GM12878 (cell line): ENCODE measurements at regions not wholly inside any gene's neighbourhood (a gene's known extent, or its start where the extent isn't known, plus 50 kb on each side); places are given as distances from the start of the nearest gene placed in this dataset.

ENCODE experiments used
- ATAC-seq: fragments of 200-7000 bp; cut with Tn5 transposase; 3 replicates; pipeline ENCODE4 v1.9.1; 2020; ENCODE audit warnings: mild to moderate bottlenecking, moderate library complexity
- BruUV-seq: library from RNA; stranded (reverse); fragments of 400-500 nt; replicated peaks from 2 replicates; lab custom pipeline; 2021; lab: Mats Ljungman, UMichigan
- CTCF ChIA-PET: fragments of 300-600 bp; sonication (Branson Sonifier 250); formaldehyde crosslinking; extraction: SDS; loops from one replicate; lab custom pipeline; 2021; ENCODE audit warnings: inconsistent platforms; lab: Yijun Ruan, JAX
- POLR2A ChIA-PET: fragments of 350-600 bp; formaldehyde crosslinking; extraction: SDS; loops from one replicate; lab custom pipeline; 2021; ENCODE audit warnings: inconsistent platforms; lab: Charles Lee
- RAD21 ChIA-PET: fragments of 300-600 bp; sonication (Branson Sonifier 250); formaldehyde crosslinking; loops from one replicate; lab custom pipeline; 2023; ENCODE audit warnings: antibody characterized with exemption; ENCODE audit not compliant: unreplicated experiment; lab: Charles Lee
- SMC1A ChIA-PET: fragments of 300-600 bp; sonication (Branson Sonifier 250); formaldehyde crosslinking; loops from one replicate; lab custom pipeline; 2023; ENCODE audit not compliant: unreplicated experiment, uncharacterized antibody; lab: Charles Lee
- DNase-seq: peaks from one replicate; pipeline ENCODE4 v3.0.0-alpha.2; 2011; ENCODE audit warnings: low read depth, low spot score
- FAIRE-seq: peaks from 3 replicates; lab custom pipeline; 2011; peaks lifted over from hg19 to GRCh38; lab: Jason Lieb, UNC
- H2AFZ ChIP-seq: 2 replicates; pipeline ENCODE4 v1.6.0; 2011; ENCODE audit warnings: low read depth, low read length, control low read depth; ENCODE audit not compliant: control insufficient read depth
- H3K27ac ChIP-seq: 2 replicates; pipeline ENCODE4 v1.5.1; 2011; ENCODE audit warnings: control low read depth; ENCODE audit not compliant: control insufficient read depth, insufficient read depth
- H3K27me3 ChIP-seq, 2 experiments: replicated peaks in 1 of 2; 2 replicates each; pipeline versions ENCODE4 v1.6.0 to v1.6.1; 2011; ENCODE audit warnings: low read length in 1 of 2; ENCODE audit not compliant: control insufficient read depth in 2 of 2, insufficient read depth in 2 of 2
- H3K36me3 ChIP-seq, 2 experiments: 2 replicates each; pipeline ENCODE4 v1.5.1; 2011; ENCODE audit warnings: low read length in 1 of 2; ENCODE audit not compliant: control insufficient read depth in 2 of 2, insufficient read depth in 2 of 2
- H3K4me1 ChIP-seq: 2 replicates; pipeline ENCODE4 v1.6.1; 2011; ENCODE audit warnings: mild to moderate bottlenecking, low read length, moderate library complexity, mixed read lengths; ENCODE audit not compliant: control insufficient read depth, insufficient read depth
- H3K4me2 ChIP-seq: 2 replicates; pipeline ENCODE4 v1.6.0; 2011; ENCODE audit warnings: control low read depth; ENCODE audit not compliant: control insufficient read depth, insufficient read depth
- H3K4me3 ChIP-seq: fragments of 200-600 bp; sonication (generic); 2 replicates; pipeline ENCODE4 v1.5.1; 2016
- H3K79me2 ChIP-seq: 2 replicates; pipeline ENCODE4 v1.6.0; 2011; ENCODE audit warnings: low read length; ENCODE audit not compliant: control insufficient read depth, insufficient read depth
- H3K9ac ChIP-seq: 2 replicates; pipeline ENCODE4 v1.8.0; 2011; ENCODE audit warnings: low read length, control low read depth, mixed read lengths; ENCODE audit not compliant: control insufficient read depth, insufficient read depth
- H3K9me3 ChIP-seq: replicated peaks from 3 replicates; pipeline ENCODE4 v1.5.1; 2011; ENCODE audit warnings: mild to moderate bottlenecking, low read length; ENCODE audit not compliant: control insufficient read depth, insufficient read depth
- H4K20me1 ChIP-seq: 2 replicates; pipeline ENCODE4 v1.6.0; 2011; ENCODE audit not compliant: control insufficient read depth, insufficient read depth
- EP300 ChIP-seq, 2 experiments: fragments of 150-350 bp in 1 of 2; IDR thresholded peaks; 2 replicates each; pipeline ENCODE4 v1.6.1; 2011 to 2012; ENCODE audit warnings: low read depth in 2 of 2, low read length in 2 of 2, borderline replicate concordance in 1 of 2, improper control_type of control experiment in 1 of 2, inconsistent platforms in 1 of 2; ENCODE audit not compliant: control insufficient read depth in 1 of 2
- NFXL1 ChIP-seq: fragments of 450-650 bp; IDR thresholded peaks from 2 replicates; pipeline ENCODE4 v1.6.1; 2017; ENCODE audit warnings: antibody characterized with exemption, mild to moderate bottlenecking, borderline replicate concordance
- NR2C2 ChIP-seq: IDR thresholded peaks from 2 replicates; pipeline ENCODE4 v1.6.1; 2011; ENCODE audit warnings: borderline replicate concordance, low read depth; ENCODE audit not compliant: control insufficient read depth, insufficient read length
- NR2F1 ChIP-seq: fragments of 450-650 bp; conservative IDR thresholded peaks from 2 replicates; pipeline ENCODE4 v1.6.1; 2017; ENCODE audit warnings: mild to moderate bottlenecking
- ZNF217 ChIP-seq: fragments of 450-650 bp; IDR thresholded peaks from 2 replicates; pipeline ENCODE4 v1.6.1; 2017; ENCODE audit warnings: antibody characterized with exemption, mild to moderate bottlenecking
- ZNF687 ChIP-seq: fragments of 450-650 bp; IDR thresholded peaks from 2 replicates; pipeline ENCODE4 v1.6.1; 2017; ENCODE audit warnings: mild to moderate bottlenecking, moderate library complexity
- WGBS: methylation state at CpG from one replicate; pipeline ENCODE4 v1.1.6; 2016; ENCODE audit warnings: low lambda C conversion rate; ENCODE audit not compliant: insufficient replicate concordance, insufficient coverage; ENCODE audit errors: missing lambda C conversion rate; 5-methylcytosine and 5-hydroxymethylcytosine counted together
- in situ Hi-C: fragments of 300-500 bp; cut with MboI; formaldehyde crosslinking; loops from 9 replicates; pipeline ENCODE4 v1.14.3; 2018; ENCODE audit warnings: mixed read lengths
- intact Hi-C: fragments of 100-400 bp; cut with micrococcal nuclease; formaldehyde crosslinking; loops from one replicate; pipeline ENCODE4 v1.14.2; 2022; ENCODE audit not compliant: unreplicated experiment

- DNase-seq (no peak), FAIRE-seq (no peak), ATAC-seq (peak; percentile 33)
- SMC1A ChIA-PET: no interaction called here
- CTCF ChIA-PET: no interaction called here
- in situ Hi-C loops (no loop called here), intact Hi-C loops (no loop called here)
- no peaks in the 10 kb centered on the region for H4K20me1 ChIP-seq
- BruUV-seq: no TSS peak
- H2AFZ ChIP-seq: no peak overlapping the region
- POLR2A ChIA-PET: no interaction called here
- no peak overlapping the region for H3K4me2 ChIP-seq
- H3K27me3 ChIP-seq: no peaks in the 10 kb centered on the region; a peak in 1 of 4 replicates
- no peaks in the 10 kb centered on the region for H3K36me3 ChIP-seq
- no peaks in the 10 kb centered on the region; the same call in 2 of the 3 replicates for H3K9me3 ChIP-seq
- H3K4me3 ChIP-seq: no peak overlapping the region
- H3K9ac ChIP-seq: no peak overlapping the region
- WGBS: 54% methylated on average over 5 of the region's 5 CpGs
- no peak for TF ChIP-seq NFXL1
- TF ChIP-seq ZNF687: no peak
- TF ChIP-seq EP300 (IDR thresholded peaks at IDR 0.05; ENCODE audit: borderline replicate concordance in 1 of 2, control insufficient read depth in 1 of 2, low read depth in 2 of 2, low read length in 2 of 2): no peak
- TF ChIP-seq NR2F1: 0 out of 2 replicates have a peak, but pooled peaks have one; percentile 20
- TF ChIP-seq ZNF217: no peak
- no peak for TF ChIP-seq NR2C2
- RAD21 ChIA-PET: no interaction called here
- H3K79me2 ChIP-seq: no peaks in the 10 kb centered on the region
- H3K4me1 ChIP-seq: no peaks in the 10 kb centered on the region
- no peak overlapping the region for H3K27ac ChIP-seq
Measured at GRCh38 chr5:124480964-124481363, 265.5 kb downstream of the ZNF608 start.
